ENCODE measurements at regions not wholly inside any gene's neighbourhood (a gene's known extent, or its start where the extent isn't known, plus 50 kb on each side); places are given as distances from the start of the nearest gene placed in this dataset.

DNA sequence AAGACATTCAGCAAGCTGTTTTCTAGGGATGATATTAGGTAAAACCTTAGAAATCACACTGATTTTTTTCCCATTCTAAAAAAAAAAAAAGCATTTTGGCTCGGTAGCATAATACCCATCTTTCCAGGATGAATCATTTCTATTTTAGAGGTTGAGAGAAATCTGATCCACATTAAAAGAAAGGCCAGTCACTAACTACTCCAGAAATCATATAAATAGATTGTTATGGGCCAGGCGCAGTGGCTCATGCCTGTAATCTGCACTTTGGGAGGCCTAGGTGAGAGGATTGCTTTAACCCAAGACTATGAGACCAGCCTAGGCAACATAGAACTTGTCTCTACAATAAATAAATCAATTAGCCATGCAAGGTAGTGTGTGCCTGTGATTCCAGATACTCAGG lies 164.3 kb downstream of the BAMBI start:
- intact Hi-C loops (cut with DNase I) = no loop called here
- H3K4me1 ChIP-seq = no peaks in the 10 kb centered on the region
- H3K27ac ChIP-seq = no peak overlapping the region
- no peaks in the 10 kb centered on the region for H3K36me3 ChIP-seq
- H3K9me3 ChIP-seq = no peaks in the 10 kb centered on the region
- TF ChIP-seq, protein P1, sequence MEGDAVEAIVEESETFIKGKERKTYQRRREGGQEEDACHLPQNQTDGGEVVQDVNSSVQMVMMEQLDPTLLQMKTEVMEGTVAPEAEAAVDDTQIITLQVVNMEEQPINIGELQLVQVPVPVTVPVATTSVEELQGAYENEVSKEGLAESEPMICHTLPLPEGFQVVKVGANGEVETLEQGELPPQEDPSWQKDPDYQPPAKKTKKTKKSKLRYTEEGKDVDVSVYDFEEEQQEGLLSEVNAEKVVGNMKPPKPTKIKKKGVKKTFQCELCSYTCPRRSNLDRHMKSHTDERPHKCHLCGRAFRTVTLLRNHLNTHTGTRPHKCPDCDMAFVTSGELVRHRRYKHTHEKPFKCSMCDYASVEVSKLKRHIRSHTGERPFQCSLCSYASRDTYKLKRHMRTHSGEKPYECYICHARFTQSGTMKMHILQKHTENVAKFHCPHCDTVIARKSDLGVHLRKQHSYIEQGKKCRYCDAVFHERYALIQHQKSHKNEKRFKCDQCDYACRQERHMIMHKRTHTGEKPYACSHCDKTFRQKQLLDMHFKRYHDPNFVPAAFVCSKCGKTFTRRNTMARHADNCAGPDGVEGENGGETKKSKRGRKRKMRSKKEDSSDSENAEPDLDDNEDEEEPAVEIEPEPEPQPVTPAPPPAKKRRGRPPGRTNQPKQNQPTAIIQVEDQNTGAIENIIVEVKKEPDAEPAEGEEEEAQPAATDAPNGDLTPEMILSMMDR (IDR thresholded peaks at IDR 0.05) = no peak
- DNase-seq = no peak
- no peak for ATAC-seq
- no peaks in the 10 kb centered on the region for H3K27me3 ChIP-seq
- H3K4me3 ChIP-seq = no peak overlapping the region

DNA sequence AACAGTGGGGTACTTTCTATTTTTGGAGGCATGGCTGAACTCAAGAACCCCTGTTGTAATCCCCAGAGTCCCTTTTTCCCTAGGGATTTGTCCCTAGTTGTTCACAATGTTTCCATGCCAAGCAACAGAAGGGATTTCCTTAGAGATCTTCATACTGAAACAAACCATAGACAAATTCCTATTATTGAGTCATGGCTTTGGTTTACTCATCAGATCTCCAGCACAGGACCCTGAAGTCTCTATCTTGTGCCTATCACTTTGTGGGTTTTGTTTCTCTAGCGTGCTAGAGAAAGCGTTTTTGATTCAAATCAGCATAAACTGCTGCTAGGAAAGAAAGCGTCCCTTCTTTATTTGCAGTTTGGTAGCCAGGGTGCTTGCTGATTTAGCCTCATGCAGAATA lies 165.0 kb downstream of the BAMBI start:
- H3K4me3 ChIP-seq = no peak overlapping the region
- intact Hi-C loops (cut with DNase I) = no loop called here
- ATAC-seq (no peak), DNase-seq (no peak)
- no peaks in the 10 kb centered on the region for H3K9me3 ChIP-seq
- H3K27me3 ChIP-seq = no peaks in the 10 kb centered on the region
- H3K36me3 ChIP-seq = no peaks in the 10 kb centered on the region
- TF ChIP-seq, protein P1 (IDR thresholded peaks at IDR 0.05) = no peak
- H3K4me1 ChIP-seq = no peaks in the 10 kb centered on the region
- no peak overlapping the region for H3K27ac ChIP-seq

DNA sequence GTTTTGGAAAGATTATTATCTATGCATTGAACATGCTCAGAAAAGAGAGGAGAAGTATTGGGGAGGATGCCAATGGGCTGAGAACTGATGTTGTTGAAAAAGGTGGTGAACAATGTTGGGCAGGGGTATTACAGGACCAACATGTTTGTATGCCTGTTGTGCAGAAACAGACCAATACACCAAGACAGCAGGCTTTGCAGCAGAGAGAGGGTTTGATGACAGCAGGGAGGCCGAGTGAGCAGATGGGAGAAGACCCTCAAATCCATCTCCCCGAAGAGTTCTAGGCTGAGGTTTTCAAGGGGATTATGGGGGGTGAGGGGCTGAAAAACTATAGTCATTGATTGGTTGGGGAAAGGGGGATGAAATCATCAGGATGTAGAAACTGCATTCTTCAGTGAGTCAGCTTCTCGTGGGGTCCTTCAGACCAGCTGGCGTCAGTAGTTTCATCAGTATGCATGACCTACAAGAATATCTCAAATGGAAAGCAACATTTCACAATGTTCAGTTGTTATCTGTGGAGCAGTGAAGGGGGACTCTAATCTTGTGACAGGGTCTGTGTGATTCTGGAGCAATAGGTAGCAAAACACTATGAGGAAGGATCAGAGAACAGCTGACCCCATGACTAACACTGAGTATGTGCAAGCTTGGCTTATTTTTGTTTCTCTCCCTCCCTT lies 167.8 kb downstream of the BAMBI start:
- Histone ChIP-seq H3K9me3 (no peaks in the 10 kb centered on the region), H3K4me1 (no peaks in the 10 kb centered on the region), H3K4me3 (no peak overlapping the region), H3K27ac (no peak overlapping the region), H3K27me3 (no peaks in the 10 kb centered on the region), H3K36me3 (no peaks in the 10 kb centered on the region)
- DNase-seq (no peak), ATAC-seq (no peak)
- intact Hi-C loops (cut with DNase I) = no loop called here
- TF ChIP-seq, protein P1 (IDR thresholded peaks at IDR 0.05) = no peak

DNA sequence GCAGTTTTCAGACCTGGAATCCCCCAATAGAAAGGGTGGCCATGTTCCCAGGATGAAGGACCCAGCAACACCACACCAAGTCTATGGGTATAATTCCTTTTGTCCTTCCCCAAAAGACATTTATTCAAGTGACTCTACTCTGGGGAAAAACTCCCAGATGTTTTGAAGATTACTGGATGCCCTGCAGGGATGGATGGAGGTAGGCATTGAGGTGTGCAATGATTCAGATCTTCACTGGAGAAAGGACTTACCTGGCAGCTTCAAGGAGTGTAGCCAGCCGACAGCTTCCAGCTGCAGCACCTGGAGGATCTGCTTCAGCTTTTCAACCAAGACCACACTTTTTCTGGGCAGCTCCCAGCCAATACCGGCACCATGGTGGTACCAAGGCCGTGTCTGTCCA lies 172.0 kb downstream of the BAMBI start:
- H3K36me3 ChIP-seq = no peaks in the 10 kb centered on the region
- H3K4me3 ChIP-seq = no peak overlapping the region
- H3K27ac ChIP-seq = no peak overlapping the region
- H3K4me1 ChIP-seq = no peaks in the 10 kb centered on the region
- TF ChIP-seq, protein P1 (IDR thresholded peaks at IDR 0.05) = no peak
- H3K27me3 ChIP-seq = no peaks in the 10 kb centered on the region
- no peak for ATAC-seq
- no peak for DNase-seq
- H3K9me3 ChIP-seq = no peaks in the 10 kb centered on the region
- intact Hi-C loops (cut with DNase I) = no loop called here

DNA sequence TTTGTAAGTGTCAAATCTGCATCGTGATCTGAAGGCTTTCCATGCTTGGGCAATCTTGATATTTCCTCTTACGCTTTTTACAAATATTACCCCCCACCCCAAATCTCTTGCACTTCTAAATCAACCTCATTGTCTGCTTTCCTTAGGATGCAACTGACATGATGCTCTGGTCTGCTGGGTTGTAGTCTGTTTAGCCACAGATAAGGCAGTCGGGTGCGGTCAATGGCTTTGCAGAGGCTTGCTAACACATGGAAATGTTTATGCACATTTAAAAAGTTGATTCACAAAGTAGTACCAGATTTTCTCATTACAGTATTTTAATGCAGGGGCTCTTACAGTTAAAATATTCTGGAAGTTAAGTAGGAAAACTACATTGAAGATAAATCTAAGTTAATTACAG lies 172.5 kb downstream of the BAMBI start:
- Histone ChIP-seq H3K27me3 (no peaks in the 10 kb centered on the region), H3K4me3 (no peak overlapping the region), H3K36me3 (no peaks in the 10 kb centered on the region), H3K27ac (no peak overlapping the region), H3K9me3 (no peaks in the 10 kb centered on the region), H3K4me1 (no peaks in the 10 kb centered on the region)
- TF ChIP-seq, protein P1 (IDR thresholded peaks at IDR 0.05) = no peak
- ATAC-seq (no peak), DNase-seq (no peak)
- intact Hi-C loops (cut with DNase I) = no loop called here

DNA sequence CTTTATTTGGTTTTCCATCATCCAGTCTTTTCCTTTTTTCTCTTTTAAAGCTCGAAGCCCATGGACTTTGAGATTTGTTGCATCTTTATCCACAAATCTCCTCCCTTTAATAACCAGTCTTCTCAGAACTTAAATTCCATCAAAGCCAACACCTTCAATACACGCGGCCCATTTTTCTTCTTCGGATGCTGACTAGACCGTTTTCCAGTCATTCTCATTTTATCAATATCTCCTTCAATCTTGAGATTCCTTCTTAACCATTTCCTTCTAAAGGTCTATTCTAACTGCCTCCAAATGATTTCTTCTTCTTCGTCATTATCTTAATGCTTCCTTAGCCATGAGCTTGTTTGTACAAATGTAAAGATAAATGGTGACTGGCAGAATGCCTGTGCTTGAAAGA lies 173.5 kb downstream of the BAMBI start:
- Histone ChIP-seq H3K27me3 (no peaks in the 10 kb centered on the region), H3K36me3 (no peaks in the 10 kb centered on the region)
- no peak for DNase-seq

More for the DNA sequence above, 173.5 kb downstream of the BAMBI start:
- H3K9me3 ChIP-seq = no peaks in the 10 kb centered on the region
- no peak for ATAC-seq
- TF ChIP-seq, protein P1 (IDR thresholded peaks at IDR 0.05) = no peak
- intact Hi-C loops (cut with DNase I) = no loop called here
- H3K27ac ChIP-seq = no peak overlapping the region
- H3K4me1 ChIP-seq = no peaks in the 10 kb centered on the region
- H3K4me3 ChIP-seq = no peak overlapping the region

All from upper lobe of right lung (tissue), 1 donor.